Muscle layer of duodenum (tissue), 2 donors: ENCODE measurements at regions not wholly inside any gene's neighbourhood (a gene's known extent, or its start where the extent isn't known, plus 50 kb on each side); places are given as distances from the start of the nearest gene placed in this dataset.

ENCODE experiments used
- H3K27ac ChIP-seq: one replicate; pipeline ENCODE4 v1.7.0; 2013; ENCODE audit warnings: mild to moderate bottlenecking, low read length
- H3K27me3 ChIP-seq: one replicate; pipeline ENCODE4 v1.7.0; 2013; ENCODE audit warnings: low read depth, mild to moderate bottlenecking, control low read depth, low read length
- H3K36me3 ChIP-seq, 2 donors: one replicate each; pipeline ENCODE4 v1.7.0; 2013; ENCODE audit warnings: low read length in 2 of 2, control low read depth in 1 of 2, mild to moderate bottlenecking in 1 of 2; ENCODE audit not compliant: insufficient read depth in 2 of 2, control insufficient read depth in 1 of 2
- H3K4me1 ChIP-seq, 2 donors: one replicate each; pipeline ENCODE4 v1.7.0; 2013; ENCODE audit warnings: low read length in 2 of 2, mild to moderate bottlenecking in 2 of 2, control low read depth in 1 of 2, moderate library complexity in 1 of 2; ENCODE audit not compliant: insufficient read depth in 2 of 2, control insufficient read depth in 1 of 2
- H3K4me3 ChIP-seq, 2 donors: one replicate each; pipeline ENCODE4 v1.7.0; 2013; ENCODE audit warnings: low read length in 2 of 2, low read depth in 1 of 2, mild to moderate bottlenecking in 1 of 2
- H3K9me3 ChIP-seq, 2 donors: one replicate each; pipeline ENCODE4 v1.7.0; 2013; ENCODE audit warnings: low read length in 2 of 2, control low read depth in 1 of 2, mild to moderate bottlenecking in 1 of 2; ENCODE audit not compliant: control insufficient read depth in 1 of 2
- donor health status: healthy.

- no peaks in the 10 kb centered on the region for H3K9me3 ChIP-seq
- H3K36me3 ChIP-seq = no peaks in the 10 kb centered on the region
- H3K4me3 ChIP-seq = no peak overlapping the region
- H3K27me3 ChIP-seq = no peaks in the 10 kb centered on the region
- H3K27ac ChIP-seq = no peak overlapping the region
- no peaks in the 10 kb centered on the region for H3K4me1 ChIP-seq
Observed at GRCh38 chr2:2872713-2873449, 504.7 kb downstream of the EIPR1 start.

GRCh38 chr2:2872309-2872617 lies 505.4 kb downstream of the EIPR1 start:
- no peaks in the 10 kb centered on the region for H3K4me1 ChIP-seq
- no peaks in the 10 kb centered on the region for H3K9me3 ChIP-seq
- no peak overlapping the region for H3K4me3 ChIP-seq

GRCh38 chr2:2871480-2872308 lies 505.9 kb downstream of the EIPR1 start:
- Histone ChIP-seq H3K36me3 (no peaks in the 10 kb centered on the region), H3K4me1 (no peaks in the 10 kb centered on the region), H3K4me3 (no peak overlapping the region), H3K9me3 (no peaks in the 10 kb centered on the region), H3K27me3 (no peaks in the 10 kb centered on the region), H3K27ac (no peak overlapping the region)

More at GRCh38 chr2:2872309-2872617, 505.4 kb downstream of the EIPR1 start:
- Histone ChIP-seq H3K36me3 (no peaks in the 10 kb centered on the region), H3K27ac (no peak overlapping the region), H3K27me3 (no peaks in the 10 kb centered on the region)

GRCh38 chr2:2870106-2870505 lies 507.5 kb downstream of the EIPR1 start:
- no peaks in the 10 kb centered on the region for H3K36me3 ChIP-seq
- no peaks in the 10 kb centered on the region for H3K9me3 ChIP-seq
- no peak overlapping the region for H3K27ac ChIP-seq
- no peaks in the 10 kb centered on the region for H3K4me1 ChIP-seq
- no peak overlapping the region for H3K4me3 ChIP-seq
- H3K27me3 ChIP-seq = no peaks in the 10 kb centered on the region

- Histone ChIP-seq H3K27me3 (no peaks in the 10 kb centered on the region), H3K4me3 (no peak overlapping the region), H3K36me3 (no peaks in the 10 kb centered on the region), H3K27ac (no peak overlapping the region), H3K9me3 (no peaks in the 10 kb centered on the region), H3K4me1 (no peaks in the 10 kb centered on the region)
Observed at GRCh38 chr2:2869553-2869952, 508.1 kb downstream of the EIPR1 start.

- Histone ChIP-seq H3K9me3 (no peaks in the 10 kb centered on the region), H3K4me3 (no peak overlapping the region), H3K27ac (no peak overlapping the region), H3K36me3 (no peaks in the 10 kb centered on the region), H3K27me3 (no peaks in the 10 kb centered on the region), H3K4me1 (no peaks in the 10 kb centered on the region)
Observed at GRCh38 chr2:2868085-2868484, 509.5 kb downstream of the EIPR1 start.

- no peaks in the 10 kb centered on the region for H3K9me3 ChIP-seq
- H3K4me1 ChIP-seq = no peaks in the 10 kb centered on the region
- H3K27me3 ChIP-seq = no peaks in the 10 kb centered on the region
- H3K4me3 ChIP-seq = no peak overlapping the region
- no peak overlapping the region for H3K27ac ChIP-seq
- no peaks in the 10 kb centered on the region for H3K36me3 ChIP-seq
Observed at GRCh38 chr2:2867397-2867979, 510.1 kb downstream of the EIPR1 start.

- Histone ChIP-seq H3K4me1 (no peaks in the 10 kb centered on the region), H3K27me3 (no peaks in the 10 kb centered on the region), H3K4me3 (no peak overlapping the region), H3K27ac (no peak overlapping the region), H3K36me3 (no peaks in the 10 kb centered on the region), H3K9me3 (no peaks in the 10 kb centered on the region)
Observed at GRCh38 chr2:2866459-2866858, 511.2 kb downstream of the EIPR1 start.

- no peak overlapping the region for H3K4me3 ChIP-seq
- no peaks in the 10 kb centered on the region for H3K4me1 ChIP-seq
- H3K36me3 ChIP-seq = no peaks in the 10 kb centered on the region
- H3K27ac ChIP-seq = no peak overlapping the region
- no peaks in the 10 kb centered on the region for H3K27me3 ChIP-seq
- H3K9me3 ChIP-seq = no peaks in the 10 kb centered on the region
Observed at GRCh38 chr2:2862386-2862785, 515.2 kb downstream of the EIPR1 start.

GRCh38 chr2:2861666-2862240 lies 515.9 kb downstream of the EIPR1 start:
- no peaks in the 10 kb centered on the region for H3K27me3 ChIP-seq
- H3K9me3 ChIP-seq = no peaks in the 10 kb centered on the region
- H3K4me1 ChIP-seq = no peaks in the 10 kb centered on the region
- no peak overlapping the region for H3K4me3 ChIP-seq
- H3K27ac ChIP-seq = no peak overlapping the region
- H3K36me3 ChIP-seq = no peaks in the 10 kb centered on the region

GRCh38 chr2:2860589-2861300 lies 516.9 kb downstream of the EIPR1 start:
- no peaks in the 10 kb centered on the region for H3K27me3 ChIP-seq

More at GRCh38 chr2:2860589-2861300, 516.9 kb downstream of the EIPR1 start:
- Histone ChIP-seq H3K4me1 (no peaks in the 10 kb centered on the region), H3K9me3 (no peaks in the 10 kb centered on the region), H3K27ac (no peak overlapping the region), H3K36me3 (no peaks in the 10 kb centered on the region), H3K4me3 (no peak overlapping the region)
